Subcutaneous abdominal adipose tissue (tissue), 5 donors: ENCODE measurements at regions not wholly inside any gene's neighbourhood (a gene's known extent, or its start where the extent isn't known, plus 50 kb on each side); places are given as distances from the start of the nearest gene placed in this dataset.

Experiments used
- H3K27ac ChIP-seq: one replicate; pipeline ENCODE4 v1.7.0; 2013; ENCODE audit warnings: low read depth, mild to moderate bottlenecking, inconsistent platforms, low read length, moderate library complexity
- H3K27me3 ChIP-seq, 5 donors: one replicate each; pipeline ENCODE4 v1.7.0; 2013; ENCODE audit warnings: low read length in 5 of 5, inconsistent platforms in 1 of 5; ENCODE audit not compliant: control insufficient read depth in 5 of 5, insufficient read depth in 4 of 5
- H3K36me3 ChIP-seq, 5 donors: one replicate each; pipeline ENCODE4 v1.7.0; 2013; ENCODE audit warnings: low read length in 5 of 5; ENCODE audit not compliant: control insufficient read depth in 5 of 5, insufficient read depth in 5 of 5
- H3K4me1 ChIP-seq, 5 donors: one replicate each; pipeline ENCODE4 v1.7.0; 2013; ENCODE audit warnings: low read length in 5 of 5, mild to moderate bottlenecking in 3 of 5, moderate library complexity in 1 of 5; ENCODE audit not compliant: control insufficient read depth in 5 of 5, insufficient read depth in 5 of 5
- H3K4me3 ChIP-seq, 5 donors: one replicate each; pipeline ENCODE4 v1.7.0; 2013; ENCODE audit warnings: low read length in 5 of 5, low read depth in 1 of 5
- H3K9ac ChIP-seq, 5 donors: one replicate each; pipeline ENCODE4 v1.7.0; 2013; ENCODE audit warnings: low read length in 5 of 5, mild to moderate bottlenecking in 4 of 5, moderate library complexity in 3 of 5
- H3K9me3 ChIP-seq, 5 donors: one replicate each; pipeline ENCODE4 v1.7.0; 2013; ENCODE audit warnings: low read length in 5 of 5; ENCODE audit not compliant: control insufficient read depth in 5 of 5
- donor health status: healthy.
- donor health status: healthy.
- donor health status: healthy.
- donor health status: healthy.
- donor health status: healthy.

GRCh38 chr12:61915420-61915819 is 344.8 kb upstream of the USP15 start:
- Histone ChIP-seq H3K27me3 (no peaks in the 10 kb centered on the region), H3K4me3 (no peak overlapping the region), H3K4me1 (peaks cover 0 to 6% (median 2%) of the 10 kb centered on the region in 5 donors), H3K9me3 (no peaks in the 10 kb centered on the region), H3K27ac (no peak overlapping the region), H3K9ac (no peak overlapping the region), H3K36me3 (no peaks in the 10 kb centered on the region)

- no peaks in the 10 kb centered on the region for H3K9me3 ChIP-seq
- H3K27ac ChIP-seq, result no peak overlapping the region
- H3K4me3 ChIP-seq, result no peak overlapping the region
- no peaks in the 10 kb centered on the region for H3K36me3 ChIP-seq
- H3K27me3 ChIP-seq, result no peaks in the 10 kb centered on the region
- no peak overlapping the region for H3K9ac ChIP-seq
- peaks cover 0 to 6% (median 2%) of the 10 kb centered on the region in 5 donors for H3K4me1 ChIP-seq
These were observed 343.4 kb upstream of the USP15 start for GRCh38 chr12:61916831-61917230.

DNA sequence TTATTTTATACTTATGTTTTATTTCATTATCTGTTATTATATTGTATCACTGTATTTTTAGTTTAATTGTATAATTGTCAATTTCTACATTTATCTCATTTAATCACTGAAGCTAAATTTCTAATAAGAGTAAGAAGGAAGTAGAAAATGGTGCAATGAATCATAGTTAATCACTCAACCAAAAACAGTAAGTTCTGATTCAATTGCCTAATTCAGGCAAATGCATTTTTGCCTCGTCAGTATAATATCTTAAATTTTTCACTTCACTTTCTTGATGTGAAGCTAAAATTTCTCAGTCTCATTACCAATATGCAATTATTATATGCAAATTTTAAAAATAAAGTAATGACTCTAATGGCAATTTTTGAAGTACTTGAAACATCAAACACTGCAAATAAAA is 340.5 kb upstream of the USP15 start:
- Histone ChIP-seq H3K9me3 (no peaks in the 10 kb centered on the region), H3K36me3 (no peaks in the 10 kb centered on the region), H3K4me1 (peaks cover 0 to 6% (median 2%) of the 10 kb centered on the region in 5 donors), H3K27me3 (no peaks in the 10 kb centered on the region), H3K27ac (no peak overlapping the region), H3K9ac (no peak overlapping the region), H3K4me3 (no peak overlapping the region)

DNA sequence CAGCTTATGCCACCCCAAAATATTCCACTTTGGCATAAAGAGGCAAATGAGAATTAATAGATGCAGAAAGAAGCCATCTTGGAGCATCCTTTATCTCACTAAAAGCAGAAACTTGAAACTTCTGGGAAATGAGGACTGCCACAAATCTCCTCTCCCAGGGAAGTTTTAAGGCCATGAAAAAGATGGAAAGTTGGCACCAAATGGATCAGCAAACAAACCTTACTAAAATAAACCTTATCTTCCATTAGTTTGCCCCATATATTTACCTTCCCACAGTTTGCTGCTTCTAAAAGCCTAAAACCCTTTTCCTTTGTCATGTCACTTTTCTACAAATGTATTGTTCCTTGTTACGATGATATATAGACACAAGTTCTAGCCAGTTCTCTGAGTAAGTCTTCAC is 340.0 kb upstream of the USP15 start:
- H3K4me3 ChIP-seq, result no peak overlapping the region
- peaks cover 0 to 6% (median 2%) of the 10 kb centered on the region in 5 donors for H3K4me1 ChIP-seq
- no peak overlapping the region for H3K27ac ChIP-seq
- no peaks in the 10 kb centered on the region for H3K36me3 ChIP-seq
- no peak overlapping the region for H3K9ac ChIP-seq
- no peaks in the 10 kb centered on the region for H3K9me3 ChIP-seq
- no peaks in the 10 kb centered on the region for H3K27me3 ChIP-seq

DNA sequence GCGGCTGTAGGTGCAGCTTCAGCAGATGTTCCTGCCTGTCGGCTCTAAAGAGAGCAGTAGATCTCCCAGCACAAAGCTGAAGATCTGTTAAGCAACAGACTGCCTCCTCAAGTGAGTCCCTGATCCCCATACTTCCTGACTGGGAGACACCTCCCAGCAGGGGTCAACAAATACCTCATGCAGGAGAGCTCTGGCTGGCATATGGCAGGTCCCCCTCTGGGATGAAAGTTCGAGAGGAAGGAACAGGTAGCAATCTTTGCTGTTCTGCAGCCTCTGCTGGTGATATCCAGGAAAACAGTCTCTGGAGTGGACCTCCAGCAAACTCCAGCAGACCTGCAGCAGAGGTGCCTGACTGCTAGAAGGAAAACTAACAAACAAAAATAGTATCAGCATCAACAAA is 337.1 kb upstream of the USP15 start:
- Histone ChIP-seq H3K27me3 (no peaks in the 10 kb centered on the region), H3K4me3 (no peak overlapping the region), H3K27ac (no peak overlapping the region), H3K9me3 (no peaks in the 10 kb centered on the region), H3K9ac (no peak overlapping the region), H3K36me3 (no peaks in the 10 kb centered on the region), H3K4me1 (no peaks in the 10 kb centered on the region)

DNA sequence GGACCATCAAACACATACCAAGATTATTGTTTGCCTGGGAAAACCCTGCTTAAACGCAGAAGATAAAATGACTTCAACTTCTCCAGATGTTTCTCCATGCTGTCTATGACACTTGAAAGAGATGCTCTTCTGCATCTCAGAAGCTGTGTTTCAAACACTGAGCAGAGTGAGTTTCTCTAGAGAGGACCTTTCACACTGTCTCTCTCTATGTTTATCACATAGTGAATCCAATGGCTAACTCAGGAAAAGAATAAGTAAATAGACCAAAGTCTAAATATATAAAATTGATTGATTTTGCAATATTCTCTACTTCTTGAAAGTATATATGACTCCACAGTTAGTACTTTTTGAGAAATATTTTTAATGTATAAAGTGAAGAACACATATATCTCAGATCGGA is 325.6 kb upstream of the USP15 start:
- H3K4me1 ChIP-seq, result no peaks in the 10 kb centered on the region
- no peaks in the 10 kb centered on the region for H3K27me3 ChIP-seq
- H3K4me3 ChIP-seq, result no peak overlapping the region
- no peak overlapping the region for H3K27ac ChIP-seq
- peaks cover 0 to 3% (median 0%) of the 10 kb centered on the region in 5 donors for H3K9me3 ChIP-seq
- H3K36me3 ChIP-seq, result no peaks in the 10 kb centered on the region
- no peak overlapping the region for H3K9ac ChIP-seq

DNA sequence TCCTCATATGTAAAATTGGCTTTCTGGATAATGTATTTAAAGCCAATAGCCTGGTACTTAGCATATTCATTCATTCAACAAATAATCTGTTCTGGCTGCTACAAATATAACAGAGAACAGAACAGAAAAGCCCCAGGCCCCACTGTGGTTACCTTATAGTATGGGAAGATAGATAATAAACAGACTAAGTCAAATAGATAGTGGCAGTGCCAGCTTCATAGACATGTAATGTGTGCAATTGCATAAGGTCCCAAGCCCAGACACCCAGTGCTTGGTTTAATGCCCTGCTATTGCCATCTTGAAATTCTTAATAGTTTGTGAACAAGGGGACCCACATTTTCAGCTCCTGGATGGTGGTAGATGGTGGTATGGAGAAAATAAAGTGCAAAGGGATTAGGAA is 320.2 kb upstream of the USP15 start:
- Histone ChIP-seq H3K4me1 (no peaks in the 10 kb centered on the region), H3K9me3 (peaks cover 0 to 3% (median 0%) of the 10 kb centered on the region in 5 donors), H3K4me3 (no peak overlapping the region), H3K27ac (no peak overlapping the region), H3K27me3 (no peaks in the 10 kb centered on the region), H3K36me3 (no peaks in the 10 kb centered on the region), H3K9ac (no peak overlapping the region)

GRCh38 chr12:61956545-61956944 is 303.7 kb upstream of the USP15 start:
- no peaks in the 10 kb centered on the region for H3K27me3 ChIP-seq
- H3K9ac ChIP-seq, result no peak overlapping the region
- no peaks in the 10 kb centered on the region for H3K9me3 ChIP-seq
- H3K4me1 ChIP-seq, result peaks cover 0 to 2% (median 0%) of the 10 kb centered on the region in 5 donors
- no peaks in the 10 kb centered on the region for H3K36me3 ChIP-seq
- no peak overlapping the region for H3K4me3 ChIP-seq
- no peak overlapping the region for H3K27ac ChIP-seq

GRCh38 chr12:61974461-61974860 is 285.7 kb upstream of the USP15 start:
- Histone ChIP-seq H3K9me3 (no peaks in the 10 kb centered on the region), H3K27me3 (no peaks in the 10 kb centered on the region), H3K27ac (no peak overlapping the region), H3K4me1 (no peaks in the 10 kb centered on the region), H3K4me3 (no peak overlapping the region), H3K9ac (no peak overlapping the region), H3K36me3 (no peaks in the 10 kb centered on the region)

- H3K27me3 ChIP-seq, result no peaks in the 10 kb centered on the region
- H3K9ac ChIP-seq, result no peak overlapping the region
- no peak overlapping the region for H3K4me3 ChIP-seq
- H3K9me3 ChIP-seq, result no peaks in the 10 kb centered on the region
- H3K4me1 ChIP-seq, result peaks cover 0 to 11% (median 4%) of the 10 kb centered on the region in 5 donors
- no peaks in the 10 kb centered on the region for H3K36me3 ChIP-seq
- no peak overlapping the region for H3K27ac ChIP-seq
These were observed 274.4 kb upstream of the USP15 start for GRCh38 chr12:61985830-61986229.

- Histone ChIP-seq H3K36me3 (no peaks in the 10 kb centered on the region), H3K9me3 (no peaks in the 10 kb centered on the region), H3K4me3 (no peak overlapping the region), H3K9ac (no peak overlapping the region), H3K27ac (no peak overlapping the region), H3K27me3 (no peaks in the 10 kb centered on the region), H3K4me1 (peaks cover 0 to 11% (median 8%) of the 10 kb centered on the region in 5 donors)
These were observed 273.0 kb upstream of the USP15 start for GRCh38 chr12:61987173-61987572.
